ENCODE measurements at regions not wholly inside any gene's neighbourhood (a gene's known extent, or its start where the extent isn't known, plus 50 kb on each side); places are given as distances from the start of the nearest gene placed in this dataset.

DNA sequence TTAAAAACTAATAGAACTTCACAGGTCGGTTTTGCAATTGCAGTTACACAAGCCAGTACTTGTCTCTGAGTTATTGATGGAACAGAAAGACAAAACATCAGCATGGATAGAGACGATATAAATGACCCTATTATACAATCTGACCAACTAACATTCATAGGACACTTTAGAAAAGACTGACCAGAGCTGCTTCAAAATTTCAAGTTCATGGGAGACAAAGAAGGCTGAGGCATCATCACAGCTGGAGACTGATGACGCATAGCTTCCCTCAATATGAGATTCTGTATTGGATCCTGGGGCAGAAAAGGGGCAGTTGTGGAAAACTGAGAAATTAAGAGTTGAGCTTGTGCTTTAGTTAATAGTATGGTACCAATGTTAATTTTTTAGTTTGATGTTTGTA is 174.0 kb downstream of the THBS2 start:
- no peak for DNase-seq

DNA sequence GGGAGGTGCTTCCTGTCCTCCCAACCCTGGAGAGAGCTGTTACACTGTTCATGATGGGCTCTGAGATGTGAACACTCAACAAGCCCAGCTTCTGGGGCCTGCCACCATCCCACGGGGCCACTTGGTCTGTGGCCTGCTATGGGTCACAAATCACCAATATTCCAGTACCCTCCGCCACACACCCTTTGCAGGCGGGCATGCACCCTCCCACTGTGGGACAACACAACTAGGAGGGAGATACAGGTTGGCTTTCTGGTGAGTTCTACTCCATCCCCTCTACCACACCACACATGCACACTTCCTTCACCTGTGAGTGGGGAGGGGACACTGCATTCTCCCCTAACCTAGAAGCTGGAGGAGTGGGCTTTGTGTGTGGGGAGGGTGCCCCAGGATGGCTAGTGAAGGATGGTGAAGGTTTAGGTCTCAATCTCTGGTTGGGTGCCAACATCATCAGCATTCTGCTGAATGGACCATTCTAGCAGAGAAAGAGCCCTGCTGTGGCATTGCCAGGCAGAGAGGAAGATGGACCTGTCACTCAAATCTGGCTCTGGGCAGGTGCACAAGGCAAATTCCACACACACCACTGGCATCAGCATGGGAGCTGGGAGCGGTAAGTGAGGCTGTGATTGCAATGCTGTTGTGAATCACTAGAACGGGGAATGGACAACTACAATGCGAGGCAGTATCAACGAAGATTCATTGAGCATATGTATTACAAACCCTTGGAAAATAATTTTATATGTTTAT is 175.1 kb downstream of the THBS2 start:
- DNase-seq = no peak

DNA sequence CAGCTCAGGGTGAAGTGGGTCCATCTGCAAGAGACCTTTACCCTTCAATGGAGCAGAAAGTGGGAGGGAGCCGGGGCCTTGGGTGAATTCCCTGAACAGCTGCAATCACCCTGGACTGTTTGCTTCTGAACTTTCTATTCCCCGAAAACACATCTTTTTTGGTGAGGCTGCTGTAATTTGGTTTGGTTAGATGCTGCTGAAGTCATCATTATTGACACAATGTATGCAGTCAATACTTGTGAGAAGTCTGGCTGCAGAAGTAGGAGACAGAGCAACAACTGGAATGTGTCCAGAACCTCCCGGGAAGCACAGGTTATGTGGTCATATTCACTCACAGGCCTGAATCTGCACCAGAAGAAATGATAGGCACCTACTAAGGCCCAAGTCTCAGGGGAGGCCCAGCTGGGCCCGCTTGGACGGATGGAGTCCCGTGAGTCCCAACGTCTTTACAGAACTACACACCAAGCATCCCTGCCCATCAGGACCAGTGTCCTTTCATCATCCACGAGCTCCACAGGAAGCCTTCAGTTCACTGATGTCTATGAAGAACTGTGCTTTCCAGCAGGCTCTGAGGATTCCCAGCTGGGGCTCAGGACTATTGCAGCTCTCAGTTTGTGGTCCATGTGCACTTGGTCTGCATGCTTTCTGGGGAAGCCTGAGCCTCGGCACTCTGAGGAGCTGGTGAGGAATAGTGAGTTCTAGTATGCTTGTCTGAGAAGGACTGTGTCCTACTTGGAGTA is 177.6 kb downstream of the THBS2 start:
- DNase-seq = no peak

DNA sequence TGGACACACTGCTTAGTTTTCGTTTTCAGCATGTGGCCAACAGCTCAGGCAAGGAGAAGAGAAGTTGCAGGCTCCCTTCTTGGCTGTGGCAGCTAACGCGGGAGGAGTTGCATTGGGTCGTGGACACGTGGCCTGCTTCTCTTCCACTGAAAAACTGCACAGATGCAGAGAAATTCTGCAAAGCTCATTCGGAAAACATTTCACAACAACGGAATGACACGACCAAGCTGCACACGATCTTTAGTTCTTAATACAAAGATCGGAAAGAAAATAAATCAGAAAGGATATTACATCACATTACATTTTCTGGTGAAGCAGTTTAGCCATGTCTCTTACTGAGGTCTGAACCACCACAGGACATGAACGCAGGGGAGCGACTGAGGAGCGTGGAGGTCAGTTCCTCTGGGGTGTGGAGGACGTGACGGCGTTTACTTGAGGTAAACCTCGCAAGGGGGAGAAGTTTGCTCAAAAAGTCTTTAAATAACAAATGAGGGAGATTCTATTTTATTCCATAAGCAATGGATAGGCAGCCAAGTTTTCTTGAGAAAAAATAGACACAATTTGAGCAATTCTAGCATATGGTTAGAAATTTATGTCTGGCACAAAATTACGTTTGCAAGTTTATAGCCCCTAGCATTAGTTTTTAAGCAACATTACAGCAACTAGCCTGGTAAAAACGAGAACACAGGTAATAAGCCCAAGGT is 178.3 kb downstream of the THBS2 start:
- DNase-seq = peak in 1 of 2 donors; percentile 10

DNA sequence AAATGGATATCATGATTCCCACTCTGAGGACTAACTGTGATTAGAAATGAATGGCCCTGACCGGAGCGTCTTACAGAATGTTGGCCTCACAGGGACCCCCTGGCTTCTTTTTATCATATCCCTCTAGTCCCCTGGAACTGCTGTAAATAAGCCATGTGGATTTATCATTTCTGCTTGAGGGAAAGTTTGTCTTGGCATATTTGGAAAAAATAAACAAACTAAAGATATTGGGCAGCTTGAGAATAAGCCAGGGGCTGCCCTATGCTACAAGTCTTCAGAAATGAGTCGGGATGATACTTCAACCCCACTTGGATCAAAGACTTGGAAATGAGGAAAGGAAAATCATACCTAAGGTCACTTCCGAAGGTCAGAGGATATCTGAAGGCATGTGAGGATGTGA is 179.1 kb downstream of the THBS2 start:
- no peak for DNase-seq

DNA sequence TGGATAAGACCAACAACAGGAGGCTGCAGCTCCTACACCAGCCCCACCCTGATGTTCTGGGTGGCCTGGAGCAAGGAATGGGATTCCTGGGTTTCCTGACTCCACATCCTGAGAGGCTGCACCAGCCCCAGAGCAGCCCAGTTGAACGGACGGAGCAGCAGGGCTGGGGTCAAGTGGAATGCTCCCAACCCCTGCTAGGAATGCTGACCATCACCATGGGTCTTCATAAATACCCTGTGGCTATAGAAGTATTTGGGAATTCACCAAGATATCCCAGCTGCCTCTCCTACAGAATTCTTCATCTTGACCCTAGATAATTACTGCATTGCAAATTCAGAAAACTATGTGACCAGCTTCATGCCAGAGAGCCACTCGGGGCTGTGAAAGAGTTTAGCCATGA is 180.3 kb downstream of the THBS2 start:
- DNase-seq = no peak

DNA sequence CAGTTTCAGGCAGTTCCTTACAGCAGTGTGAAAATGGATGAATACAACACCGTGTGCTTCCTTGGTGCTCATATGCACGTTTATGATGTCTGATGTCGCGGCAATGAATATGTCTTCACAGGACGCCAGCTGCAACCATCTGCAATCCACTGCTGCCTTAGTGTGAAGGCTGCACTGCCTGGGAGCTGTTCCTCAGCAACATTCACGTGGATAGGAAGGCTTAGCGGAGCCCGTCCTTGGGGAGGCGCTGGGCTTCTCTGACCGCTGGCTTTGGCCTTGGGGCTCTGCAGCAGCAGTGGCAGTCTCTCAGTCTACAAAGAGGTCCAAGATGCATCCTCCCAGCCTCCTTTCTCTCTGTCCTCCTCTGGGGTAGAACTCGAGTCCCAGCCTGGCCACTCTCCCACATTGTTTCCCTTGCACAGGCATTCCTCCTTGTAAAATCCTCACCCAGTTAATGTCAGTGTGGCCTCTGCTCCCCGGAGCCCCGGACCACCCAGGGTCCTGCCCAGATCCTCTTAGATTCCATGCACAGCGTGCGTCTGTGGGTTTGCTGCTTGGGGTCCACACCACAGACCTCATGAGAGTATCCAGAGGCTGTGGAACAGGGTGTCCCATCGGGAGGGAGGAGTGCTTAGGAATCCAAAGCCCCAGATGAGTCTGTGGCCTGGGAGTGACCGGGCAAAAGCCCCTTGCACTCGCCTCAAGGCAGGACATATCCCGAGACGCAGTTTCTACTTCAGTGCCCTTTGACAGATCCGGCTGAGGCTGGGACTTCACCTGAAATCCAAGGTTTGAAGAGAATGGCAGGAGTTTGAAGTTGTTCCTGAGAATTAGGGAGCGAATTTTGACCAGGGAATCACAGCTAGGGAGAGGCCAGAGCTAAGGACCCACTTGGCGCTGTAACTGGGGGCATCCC is 181.3 kb downstream of the THBS2 start:
- DNase-seq = no peak

DNA sequence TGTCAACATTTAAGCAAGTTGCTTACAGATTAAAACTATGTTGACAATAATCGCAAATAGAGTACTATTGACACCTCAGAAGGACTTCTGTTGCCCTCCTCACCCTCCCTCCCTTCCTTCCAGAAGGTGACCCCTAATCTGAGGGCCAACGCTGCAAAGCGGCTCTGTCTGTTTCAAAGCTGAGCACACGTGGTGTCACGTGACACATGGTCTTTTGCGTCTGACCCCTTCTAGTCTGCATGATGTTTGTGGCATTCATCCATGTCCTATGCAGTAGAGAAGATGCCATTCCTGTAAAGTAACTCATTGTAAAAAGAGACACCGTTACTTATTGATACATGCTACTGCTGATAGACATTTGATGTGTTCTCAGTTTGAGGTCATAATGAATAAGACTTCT is 182.3 kb downstream of the THBS2 start:
- DNase-seq = no peak

DNA sequence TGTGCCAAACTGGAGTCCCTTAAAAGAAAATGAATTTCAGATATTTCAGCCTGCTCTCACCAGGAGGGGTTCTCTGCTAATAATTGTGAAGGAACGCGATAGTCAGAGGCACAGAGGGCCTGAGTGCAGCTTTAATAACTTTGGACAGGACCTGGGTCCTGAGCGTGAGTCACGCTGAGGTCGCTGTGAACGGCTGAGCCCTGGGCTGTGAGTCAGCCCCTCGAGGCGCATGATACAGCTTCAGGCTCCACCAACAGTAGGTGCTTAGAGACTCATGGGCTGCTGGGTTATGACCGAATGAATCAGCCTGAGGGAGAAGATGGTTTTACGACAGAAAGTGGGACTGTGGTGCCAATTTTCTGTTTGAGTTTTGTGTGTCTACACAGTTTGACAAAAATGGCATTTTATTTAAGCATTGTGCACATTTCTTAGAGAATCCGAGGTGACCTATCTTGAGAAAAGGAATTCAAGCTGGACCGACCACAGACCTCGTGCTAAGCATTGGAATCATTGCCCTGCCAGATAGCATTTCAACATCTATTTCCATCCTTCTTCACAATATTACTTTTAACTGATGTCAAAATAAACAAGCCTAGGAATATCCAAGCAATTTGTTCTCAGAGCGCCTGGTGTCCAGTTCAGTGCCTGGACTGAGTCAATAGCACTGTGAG is 183.0 kb downstream of the THBS2 start:
- DNase-seq = no peak

DNA sequence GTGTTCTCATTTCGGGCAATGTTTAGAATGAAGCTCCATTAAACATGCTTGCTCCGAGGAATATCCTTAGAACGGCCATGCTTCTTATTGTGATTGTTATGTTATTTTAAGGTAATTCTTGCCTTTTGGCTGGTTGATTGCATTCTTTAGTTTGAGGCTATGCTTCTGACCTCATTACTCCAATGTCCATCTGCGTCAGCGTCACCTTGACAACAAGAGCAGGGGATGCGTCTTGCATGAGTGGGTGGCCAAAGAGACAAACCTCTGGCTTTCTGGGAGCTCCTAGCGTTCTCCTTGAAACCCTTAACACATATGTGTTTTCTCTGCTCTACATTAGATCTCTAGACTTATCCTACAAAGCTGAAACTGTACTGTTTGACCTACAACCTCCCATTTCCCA is 184.3 kb downstream of the THBS2 start:
- no peak for DNase-seq

DNA sequence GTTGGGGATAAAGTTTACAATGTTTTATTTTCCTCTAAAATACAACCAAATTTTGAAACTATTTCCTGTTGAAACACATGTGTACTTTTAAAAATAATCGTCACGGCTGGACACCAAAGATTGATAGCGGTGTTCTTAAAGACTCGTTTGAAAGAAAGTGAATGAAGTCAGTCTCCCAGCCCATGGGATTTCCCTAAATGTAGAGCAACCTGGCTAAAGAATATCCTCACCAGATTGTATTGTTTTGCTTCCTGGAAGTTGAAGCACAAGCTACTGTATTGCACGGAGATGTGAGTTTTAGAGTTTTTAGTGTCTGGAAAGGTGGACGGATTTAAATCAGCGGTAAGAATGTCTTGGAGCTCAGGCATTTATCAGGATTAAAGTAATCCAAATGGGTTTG is 189.5 kb downstream of the THBS2 start:
- no peak for DNase-seq

DNA sequence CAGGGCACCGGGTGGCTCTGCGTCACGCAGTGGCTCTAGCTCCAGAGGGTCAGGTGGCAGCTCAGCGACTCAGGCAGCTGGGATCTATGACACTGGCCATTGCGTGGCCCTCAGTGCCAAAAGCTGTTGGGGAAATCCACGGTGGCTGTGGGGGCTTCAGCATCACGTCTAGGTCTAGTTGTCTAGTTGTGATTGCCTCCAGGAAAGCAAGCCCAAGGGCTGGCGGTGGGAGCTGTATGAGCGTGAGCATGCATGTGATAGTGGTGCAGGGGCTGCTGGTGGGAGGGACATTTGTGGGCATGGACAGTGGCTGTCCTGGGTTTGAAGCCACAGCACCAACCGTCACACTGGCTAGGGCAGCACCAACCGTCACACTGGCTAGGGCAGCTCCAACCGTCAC is 191.4 kb downstream of the THBS2 start:
- no peak for DNase-seq

DNA sequence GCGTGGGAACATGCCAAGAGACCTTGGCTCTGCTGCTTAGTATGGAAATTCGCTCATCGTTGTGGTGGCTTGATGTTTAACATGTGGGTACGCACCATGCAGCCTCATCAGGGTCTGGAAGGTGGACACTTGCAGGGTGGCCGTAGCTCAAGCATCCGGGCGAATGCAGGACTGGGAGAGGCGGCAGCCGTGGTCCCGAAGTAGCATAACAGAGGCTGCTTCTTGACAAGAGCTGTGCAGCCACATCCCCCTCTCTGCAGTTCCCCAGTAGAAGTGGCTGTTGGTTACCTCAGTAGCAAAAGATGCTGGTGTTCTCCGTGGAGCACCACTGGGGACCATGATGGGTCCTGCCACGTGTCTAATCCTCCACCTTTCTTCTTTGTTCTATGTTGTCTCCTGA is 195.0 kb downstream of the THBS2 start:
- no peak for DNase-seq

DNA sequence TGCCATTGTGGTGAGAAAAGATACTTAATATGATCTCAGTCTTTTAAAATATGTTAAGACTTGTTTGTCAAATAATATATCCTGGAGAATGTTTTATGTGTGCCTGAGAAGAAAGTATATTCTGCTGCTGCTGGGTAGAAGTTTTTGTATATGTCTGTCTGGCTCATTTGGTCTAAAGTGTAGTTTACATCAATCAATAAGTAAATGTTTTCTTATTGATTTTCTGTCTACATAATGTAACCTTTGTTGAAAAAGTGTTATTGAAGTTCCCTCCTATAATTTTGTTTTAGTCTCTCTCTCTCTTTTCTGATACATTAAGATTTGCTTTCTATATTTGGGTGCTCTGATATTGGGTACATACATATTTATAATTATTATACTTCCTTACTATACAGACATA is 201.2 kb downstream of the THBS2 start:
- no peak for DNase-seq

DNA sequence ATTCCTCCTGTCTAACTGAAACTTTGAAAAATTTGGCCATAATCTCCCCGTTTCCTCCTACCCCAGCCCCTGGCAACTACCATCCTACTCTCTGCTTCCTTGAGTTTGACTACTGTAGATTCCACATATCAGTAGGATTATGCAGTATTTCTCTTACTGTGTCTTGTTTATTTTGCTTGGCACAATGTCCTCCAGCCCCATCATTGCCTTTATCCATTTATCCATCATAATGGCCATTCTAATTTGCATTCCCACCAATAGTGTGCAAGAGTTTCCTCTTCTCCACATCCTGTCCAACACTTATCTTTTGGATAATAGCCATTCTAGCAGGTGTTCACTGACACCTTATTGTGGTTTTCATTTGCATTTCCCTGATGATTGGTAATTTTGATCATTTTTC is 202.3 kb downstream of the THBS2 start:
- DNase-seq = no peak

DNA sequence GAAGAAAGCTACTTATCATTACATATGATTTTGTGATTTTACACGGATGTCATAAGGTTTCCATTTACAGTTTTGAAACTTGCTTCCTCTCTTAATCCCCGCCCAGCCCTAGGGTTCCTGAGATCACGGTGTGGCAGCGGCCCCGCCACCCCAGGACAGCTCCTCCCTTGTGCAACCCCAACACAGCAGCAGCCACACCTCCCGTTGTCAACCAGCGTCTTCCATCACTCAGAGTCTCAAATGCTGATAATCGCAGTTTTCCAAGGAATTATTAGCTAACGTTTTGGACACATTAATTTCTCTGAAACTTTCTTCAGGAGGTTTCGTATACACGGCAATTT is 204.8 kb downstream of the THBS2 start:
- no peak for DNase-seq

DNA sequence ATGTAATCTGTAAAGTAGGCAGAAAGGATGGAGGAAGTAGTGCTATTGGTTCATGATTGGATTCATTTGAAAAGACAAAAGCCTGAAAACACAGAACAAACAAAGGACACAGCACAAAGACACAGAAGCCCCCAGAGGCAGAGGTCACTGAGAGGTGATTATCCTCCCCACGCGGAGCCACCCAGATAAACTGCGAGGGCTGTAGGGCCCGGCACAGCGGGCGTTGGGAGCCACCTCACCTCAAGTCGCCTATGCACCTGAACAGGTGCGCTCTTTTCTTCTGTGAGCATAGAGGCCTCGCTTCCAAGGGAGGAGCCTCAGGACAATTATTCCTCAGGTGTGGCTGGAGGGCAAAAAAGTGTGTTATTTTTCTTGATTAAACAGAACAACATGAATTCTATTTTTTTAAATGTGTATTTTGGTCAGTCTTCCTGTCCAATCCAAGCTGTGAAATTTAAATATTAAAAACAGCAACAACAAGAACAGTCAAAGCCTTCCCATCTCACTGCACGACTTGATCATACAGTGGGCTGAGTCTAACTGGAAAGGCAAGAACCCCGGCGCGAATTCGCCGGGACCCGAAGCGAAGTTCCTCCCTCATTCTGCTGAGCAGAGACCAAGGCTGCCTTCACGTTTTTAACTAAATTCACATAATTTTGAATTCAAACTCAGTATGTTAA is 205.3 kb downstream of the THBS2 start:
- no peak for DNase-seq

DNA sequence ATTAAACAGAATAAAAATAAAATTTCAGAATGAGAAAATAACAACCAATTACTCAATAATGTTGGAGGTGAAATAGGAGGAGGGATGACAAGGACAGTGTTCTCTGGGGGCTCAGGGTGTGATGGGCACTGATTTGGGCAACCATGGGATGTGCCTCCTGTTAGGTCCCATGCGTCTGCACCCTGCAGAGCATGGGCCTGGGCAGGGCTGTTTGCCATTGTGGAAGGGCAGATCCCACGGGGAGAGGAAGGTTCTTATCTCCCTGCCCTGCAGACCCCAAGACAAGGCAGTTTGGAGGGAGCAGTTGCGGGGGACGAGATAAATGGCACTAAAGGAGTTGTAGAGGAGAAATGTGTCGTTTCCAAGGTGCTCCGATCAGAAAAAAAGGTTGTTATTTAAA is 206.3 kb downstream of the THBS2 start:
- no peak for DNase-seq

DNA sequence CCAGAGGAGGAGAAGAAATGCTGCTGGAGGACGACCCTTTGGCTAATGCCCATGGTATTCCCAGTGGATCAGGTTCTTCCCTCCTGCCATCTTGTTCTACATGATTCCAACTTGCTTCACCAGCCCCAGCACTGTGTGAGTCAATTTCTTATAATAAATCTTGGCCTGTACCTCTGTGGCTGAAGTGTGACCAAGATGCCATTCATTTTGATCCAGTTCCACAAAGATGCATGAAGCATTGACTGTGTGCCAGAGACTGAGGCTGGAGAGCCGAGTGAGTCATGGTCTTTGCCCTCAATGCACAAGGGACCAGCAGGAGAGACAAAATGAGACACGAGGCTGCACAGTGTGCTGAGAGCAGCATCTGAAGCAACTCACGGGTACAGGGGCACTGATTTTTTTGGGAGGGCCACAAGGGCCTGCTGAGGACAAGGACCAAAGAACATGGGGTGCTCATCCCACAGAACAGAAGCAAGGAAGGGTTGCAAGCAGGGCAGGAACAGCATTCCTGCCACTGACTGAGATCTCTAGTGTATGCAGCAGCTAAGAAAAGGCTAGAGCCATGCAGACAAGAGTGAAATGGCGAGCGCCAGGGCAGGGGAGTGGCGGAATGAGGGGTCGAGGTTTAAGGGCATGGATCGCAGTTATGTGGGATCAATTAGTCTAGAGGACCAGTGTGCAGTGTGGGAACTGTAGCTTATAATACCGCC is 207.0 kb downstream of the THBS2 start:
- DNase-seq = no peak

DNA sequence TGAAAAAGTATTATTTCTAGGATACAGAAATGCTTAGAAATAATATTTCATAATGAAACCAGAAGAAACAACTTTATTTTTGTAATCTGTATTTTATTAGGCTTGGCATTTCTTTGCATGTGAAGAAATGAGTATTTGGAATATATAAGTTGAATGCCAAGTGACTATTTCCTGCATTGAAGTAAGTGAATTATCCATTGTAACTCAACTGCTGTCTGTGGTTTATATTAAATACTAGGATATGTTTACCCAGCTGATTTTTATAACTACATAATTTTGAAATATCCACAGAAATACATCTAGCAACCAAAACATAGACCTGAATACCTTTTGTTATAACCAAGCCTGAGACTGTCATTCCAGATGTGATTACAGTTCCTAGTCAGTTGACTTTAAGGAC is 207.6 kb downstream of the THBS2 start:
- no peak for DNase-seq

DNA sequence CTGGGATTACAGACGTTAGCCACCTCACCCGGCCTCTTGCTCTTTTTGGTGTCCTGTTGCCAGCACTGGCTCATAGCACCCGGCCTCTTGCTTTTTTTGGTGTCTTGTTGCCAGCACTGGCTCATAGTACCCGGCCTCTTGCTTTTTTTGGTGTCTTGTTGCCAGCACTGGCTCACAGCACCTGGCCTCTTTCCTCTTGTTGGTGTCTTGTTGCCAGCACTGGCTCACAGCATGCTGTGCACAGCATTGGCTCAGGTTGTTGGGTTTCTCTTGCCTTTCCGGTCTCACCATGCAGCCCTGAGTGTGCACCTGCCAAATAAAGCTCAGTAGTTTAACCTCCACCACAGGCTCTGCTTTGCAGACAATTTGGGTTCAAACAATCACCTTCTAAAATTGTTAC is 208.2 kb downstream of the THBS2 start:
- DNase-seq = no peak

Measured in hippocampal formation (tissue), 2 donors.